GM19099 (cell line): ENCODE measurements at regions not wholly inside any gene's neighbourhood (a gene's known extent, or its start where the extent isn't known, plus 50 kb on each side); places are given as distances from the start of the nearest gene placed in this dataset.

ENCODE experiments used
- POLR2A ChIP-seq: IDR thresholded peaks from 3 replicates; pipeline ENCODE4 v1.6.1; 2011; ENCODE audit warnings: low read depth; ENCODE audit not compliant: insufficient read length; ENCODE audit errors: extremely low read depth

DNA sequence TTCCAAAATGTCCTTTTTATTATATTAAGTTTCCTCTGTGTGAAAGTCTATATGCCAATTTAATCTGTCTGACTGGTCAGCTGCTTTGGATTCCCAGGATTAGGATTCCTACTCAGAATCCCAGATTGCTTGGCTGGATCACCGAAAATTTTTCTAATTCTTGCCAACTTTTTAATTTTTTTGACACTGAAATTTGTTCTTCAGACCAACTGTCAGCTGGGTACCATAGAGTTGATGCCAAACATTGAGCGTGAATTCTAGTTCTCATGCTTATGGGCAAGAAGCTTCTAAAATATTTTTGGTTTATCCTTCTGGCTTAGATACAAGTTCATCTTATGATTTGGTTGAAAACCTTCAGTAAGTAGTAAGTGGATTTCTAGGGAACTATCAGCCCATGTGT, 1611.4 kb upstream of the FLRT2 start:
- no peak for TF ChIP-seq POLR2A

DNA sequence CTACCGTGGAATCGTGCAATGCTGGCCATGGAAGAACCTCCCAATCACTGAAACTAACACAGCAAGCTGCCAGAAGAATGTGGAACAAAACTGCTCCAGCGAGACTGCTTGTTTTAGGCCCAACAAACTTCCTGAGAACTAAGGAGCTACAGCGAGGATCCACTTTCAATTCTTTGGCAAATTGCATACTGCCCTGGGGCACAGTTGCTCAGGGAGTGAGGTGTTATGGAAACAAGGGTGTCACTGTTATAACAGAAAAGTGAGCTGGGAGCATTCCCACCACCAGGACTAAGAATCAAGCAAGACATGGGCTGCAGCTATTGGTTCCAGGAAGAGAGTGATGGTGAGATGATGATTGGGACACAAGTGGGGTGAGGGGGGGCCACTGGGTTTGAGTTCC, 1606.1 kb upstream of the FLRT2 start:
- TF ChIP-seq POLR2A = no peak

DNA sequence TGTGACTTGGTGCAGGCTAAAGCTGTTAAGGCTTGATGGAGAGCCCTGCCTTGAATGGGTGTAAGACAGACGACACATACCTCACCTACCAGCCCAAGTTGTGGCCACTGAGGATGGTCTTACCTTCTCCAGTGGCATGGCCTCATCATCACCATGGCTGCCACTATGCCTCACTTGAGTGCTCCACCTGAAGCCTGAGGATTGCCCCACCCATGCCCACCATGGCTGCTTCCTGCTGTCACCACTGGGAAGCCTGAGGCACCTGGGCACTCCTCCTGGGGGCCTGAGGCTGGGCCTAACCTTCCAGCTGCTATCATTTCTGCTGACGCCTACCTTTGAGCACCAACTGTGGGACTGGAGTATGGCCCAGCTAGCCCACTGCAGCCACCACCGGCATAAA, 1605.7 kb upstream of the FLRT2 start:
- TF ChIP-seq POLR2A = no peak

DNA sequence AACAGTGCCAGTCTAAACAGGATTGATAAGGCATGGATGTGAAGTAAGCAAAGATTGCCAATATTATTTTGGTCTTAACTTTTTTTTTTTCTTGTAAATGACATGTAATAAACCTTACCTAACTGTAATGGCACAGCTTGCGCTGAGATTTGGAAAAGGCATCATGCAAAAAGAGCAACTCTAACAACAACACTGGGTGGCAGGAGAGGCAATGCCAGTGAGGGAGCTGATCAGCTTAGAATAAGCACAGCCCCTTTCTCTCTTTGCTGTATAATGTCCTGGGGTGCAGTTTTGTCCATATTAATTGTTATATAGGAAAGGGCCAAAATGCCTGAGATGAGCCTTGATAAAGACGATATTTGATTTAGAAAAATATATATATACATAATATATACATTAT, 1589.7 kb upstream of the FLRT2 start:
- no peak for TF ChIP-seq POLR2A

DNA sequence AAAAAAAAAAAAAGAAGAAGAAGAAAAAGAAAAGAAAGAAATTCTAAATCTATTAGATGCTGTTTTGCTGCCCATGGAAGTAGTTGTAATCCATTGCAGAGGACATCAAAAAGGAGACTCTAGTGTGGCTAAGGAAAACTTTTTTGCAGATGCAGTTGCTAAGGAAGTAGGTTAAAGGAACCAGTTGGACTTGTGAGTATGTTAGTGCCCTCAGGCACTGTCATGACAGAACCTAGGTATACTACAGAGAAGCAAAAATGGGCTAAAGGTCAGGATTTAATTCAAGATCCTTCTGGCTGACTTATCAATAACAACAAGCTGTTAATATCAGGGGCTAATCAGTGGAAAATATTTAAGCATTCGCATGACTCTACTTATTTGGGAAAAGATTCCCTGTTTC, 1571.6 kb upstream of the FLRT2 start:
- no peak for TF ChIP-seq POLR2A

DNA sequence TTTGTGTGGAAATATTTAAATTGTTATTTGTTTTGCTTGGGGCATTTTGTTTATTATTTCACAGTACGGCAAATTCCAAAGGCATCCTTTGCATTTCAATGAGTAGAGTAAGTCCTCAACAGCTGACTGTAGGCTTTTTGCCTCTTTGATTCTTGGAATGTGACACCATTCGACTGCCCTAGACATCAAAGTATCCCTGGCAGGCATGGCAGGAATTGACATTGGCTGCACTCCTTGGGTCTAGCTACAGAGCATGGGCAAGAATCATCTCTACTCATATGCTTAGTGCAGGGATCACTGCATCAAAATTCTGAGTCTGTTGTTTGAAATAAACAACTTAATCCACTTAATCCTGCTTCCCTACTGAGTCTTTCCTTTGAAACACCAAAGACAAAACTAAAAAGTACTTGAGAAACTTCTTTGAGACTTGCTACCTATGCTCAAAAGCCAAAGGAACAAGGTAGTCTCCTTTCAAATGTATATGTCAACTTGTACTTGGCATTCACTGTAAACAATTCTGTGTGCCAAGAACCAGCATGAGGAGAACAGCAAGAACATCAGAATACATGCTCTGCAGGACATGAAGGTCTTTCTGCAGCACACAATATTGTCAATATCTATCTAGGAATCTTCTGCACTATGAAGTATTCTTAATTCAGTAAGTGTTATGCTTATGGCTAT, 1569.0 kb upstream of the FLRT2 start:
- TF ChIP-seq POLR2A = no peak

DNA sequence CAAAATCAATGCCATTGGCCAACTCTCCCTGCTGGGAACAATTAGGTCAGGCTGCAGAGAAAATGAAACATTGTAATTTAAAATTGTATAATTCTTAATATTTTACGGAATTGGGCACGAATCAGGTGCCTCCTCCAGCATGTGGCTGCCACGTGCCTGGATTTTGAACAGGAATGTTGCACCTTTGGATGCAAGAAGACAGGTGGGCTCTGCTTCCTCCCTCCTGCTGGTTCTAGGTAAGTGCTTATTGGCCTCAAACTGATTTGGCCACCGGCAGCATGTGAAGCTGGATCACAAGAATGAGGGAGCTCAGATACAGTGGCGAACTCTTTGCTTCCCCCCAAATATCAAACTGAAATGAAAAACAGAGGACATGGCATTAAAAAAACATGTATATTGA, 1559.9 kb upstream of the FLRT2 start:
- no peak for TF ChIP-seq POLR2A

DNA sequence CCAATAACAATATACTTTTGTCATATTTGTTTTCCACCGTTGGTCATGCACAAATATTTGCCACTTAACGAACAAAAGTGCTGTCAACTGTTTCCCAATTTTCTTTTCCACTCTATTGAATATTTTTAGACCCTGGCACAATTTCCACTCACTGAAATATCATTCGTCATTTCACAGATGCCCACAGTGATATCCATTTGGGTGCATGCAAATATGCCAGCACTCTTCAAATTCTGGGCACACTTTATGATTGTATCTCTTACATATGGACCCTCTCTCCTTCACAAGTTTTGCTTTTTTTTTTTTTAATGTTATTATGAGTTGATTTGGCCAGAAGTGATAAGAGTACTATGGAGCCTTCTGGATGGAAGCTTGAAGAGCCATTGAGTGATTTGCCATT, 1557.3 kb upstream of the FLRT2 start:
- TF ChIP-seq POLR2A = no peak

DNA sequence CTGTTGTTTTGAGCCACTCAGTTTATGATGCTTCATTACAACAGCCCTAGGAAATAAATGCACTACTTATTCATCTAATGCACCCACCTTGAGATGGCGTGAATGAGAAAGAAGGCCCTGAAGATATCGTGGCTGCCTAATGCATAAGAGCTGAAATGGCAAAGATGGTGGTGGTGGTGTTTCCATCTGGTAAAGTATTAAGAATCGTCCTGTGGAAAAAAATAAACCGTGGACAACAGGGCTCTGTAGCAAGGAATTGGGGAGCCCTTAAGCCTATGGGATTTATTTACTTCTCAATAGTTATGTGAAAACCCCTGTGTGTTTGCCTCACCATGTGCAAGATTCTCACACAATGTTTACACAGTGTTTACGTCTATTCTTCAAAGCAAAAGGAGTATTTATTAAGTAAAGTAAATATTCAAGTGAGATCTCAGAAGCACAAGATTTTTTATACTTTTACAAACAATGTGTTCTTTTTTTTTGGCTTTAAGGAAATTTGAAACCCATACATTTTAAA, 1555.2 kb upstream of the FLRT2 start:
- TF ChIP-seq POLR2A = no peak

DNA sequence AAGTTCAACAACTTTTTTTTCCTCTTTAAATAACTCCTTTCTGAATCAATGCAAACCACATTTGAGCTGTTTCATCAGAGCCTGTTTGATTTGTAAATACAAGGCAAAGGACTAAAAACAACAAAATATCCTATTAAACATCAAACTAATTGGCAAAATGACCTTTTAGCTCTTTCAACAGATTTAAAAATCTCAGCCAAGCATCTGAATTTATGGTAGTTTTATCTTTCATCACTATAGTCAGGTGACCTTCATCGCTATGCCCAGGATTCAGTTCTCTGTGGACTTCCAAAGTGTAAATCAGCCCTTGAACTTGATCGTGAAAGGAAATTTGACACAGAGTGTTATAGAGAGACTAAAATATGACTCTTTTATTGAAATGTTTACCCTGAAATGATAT, 1554.5 kb upstream of the FLRT2 start:
- no peak for TF ChIP-seq POLR2A

DNA sequence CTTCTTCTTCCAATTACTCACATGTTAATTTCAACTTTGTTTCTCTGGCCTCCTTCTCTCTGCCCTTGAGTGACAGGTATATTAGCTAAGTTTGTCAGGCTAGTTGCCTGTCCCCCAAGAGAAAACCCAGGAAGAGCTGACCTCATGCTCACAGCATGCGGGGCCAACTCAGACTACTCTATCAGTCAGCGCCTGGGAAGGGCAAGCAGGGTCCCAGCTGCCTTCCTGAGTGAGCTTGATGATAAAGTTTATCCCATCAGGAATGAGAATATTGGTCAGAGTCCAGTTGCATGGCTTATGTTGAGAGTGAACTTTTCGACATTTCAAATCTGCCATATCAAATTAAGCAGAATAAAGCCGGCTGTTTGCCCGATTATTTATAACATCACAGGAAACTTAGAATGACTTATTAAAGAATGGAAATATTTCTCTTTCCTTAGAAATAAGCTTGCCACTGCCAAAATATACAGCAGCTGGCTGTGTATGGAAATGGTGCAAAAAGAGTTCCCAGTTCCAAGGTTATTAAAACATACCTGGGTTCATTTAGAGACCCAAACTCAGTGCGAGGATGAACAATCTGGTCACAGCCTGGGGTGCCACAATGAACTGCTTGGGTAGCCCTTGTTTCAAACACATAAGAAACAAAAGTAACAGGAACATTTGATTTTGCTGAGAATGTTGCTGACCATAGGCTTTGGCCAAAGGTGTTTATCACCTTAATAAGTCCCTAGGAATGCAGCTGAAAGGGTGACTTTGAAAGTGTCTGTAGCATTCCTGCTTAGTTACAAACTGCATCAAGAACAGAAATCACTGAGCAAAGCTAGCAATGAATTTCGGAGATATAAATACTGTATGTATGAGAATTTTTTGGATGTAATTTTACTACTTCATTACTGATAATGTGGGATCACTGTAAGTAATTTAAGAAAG, 1553.8 kb upstream of the FLRT2 start:
- TF ChIP-seq POLR2A = no peak

DNA sequence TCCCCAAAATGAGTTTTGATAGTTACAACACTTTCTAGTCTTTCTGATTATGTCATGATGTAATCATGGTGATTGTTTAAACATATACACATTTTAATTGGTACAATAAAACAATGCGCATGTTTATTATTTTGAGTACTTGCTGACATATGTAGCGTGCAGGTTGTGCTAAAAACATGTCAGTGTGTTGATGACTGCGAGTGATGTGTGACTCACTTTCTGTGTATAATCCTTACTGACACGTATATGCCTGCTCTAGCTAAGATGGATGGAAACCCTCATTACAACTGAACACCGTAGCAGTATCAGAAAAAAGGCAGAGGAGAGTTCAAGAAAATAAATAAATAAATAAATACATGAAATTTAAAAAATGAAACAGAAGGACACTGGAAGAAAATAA, 1552.4 kb upstream of the FLRT2 start:
- no peak for TF ChIP-seq POLR2A

DNA sequence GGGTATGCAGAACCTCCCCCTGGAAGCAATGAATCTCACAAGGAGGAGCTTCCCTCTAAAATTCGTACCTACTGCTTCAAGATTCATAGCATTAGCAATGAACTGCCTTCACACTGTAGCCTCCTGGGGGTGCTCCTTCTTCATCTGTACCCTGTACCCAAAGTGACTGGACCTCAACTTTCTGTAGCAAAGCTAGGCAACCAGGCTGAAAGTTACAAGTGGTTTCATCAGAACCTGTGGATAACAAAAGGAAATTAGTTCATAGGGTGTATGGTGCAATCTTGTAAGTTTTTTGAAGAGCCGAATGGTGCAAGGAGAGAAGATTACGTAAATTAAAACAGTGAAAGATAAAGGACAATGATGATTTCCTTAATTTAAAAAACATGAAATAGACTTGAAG, 1541.7 kb upstream of the FLRT2 start:
- no peak for TF ChIP-seq POLR2A

DNA sequence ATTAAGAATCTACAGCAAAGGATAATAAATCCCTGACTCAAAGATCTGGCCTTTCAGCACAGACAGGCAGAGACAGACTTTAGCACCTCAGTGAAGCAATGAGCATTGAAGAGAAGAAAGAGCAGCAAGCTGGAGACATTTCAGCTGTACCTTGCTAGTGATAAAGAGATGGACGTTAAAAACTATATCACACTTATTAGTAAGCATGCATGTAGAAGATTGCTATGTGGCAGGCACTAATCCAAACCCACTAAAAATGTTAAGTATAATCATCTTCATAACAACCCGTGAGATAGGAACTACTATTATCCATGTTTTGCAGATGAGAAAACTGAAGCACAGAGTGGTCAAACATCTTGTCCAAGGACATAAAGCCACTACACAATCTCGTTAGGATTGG, 1538.3 kb upstream of the FLRT2 start:
- no peak for TF ChIP-seq POLR2A

DNA sequence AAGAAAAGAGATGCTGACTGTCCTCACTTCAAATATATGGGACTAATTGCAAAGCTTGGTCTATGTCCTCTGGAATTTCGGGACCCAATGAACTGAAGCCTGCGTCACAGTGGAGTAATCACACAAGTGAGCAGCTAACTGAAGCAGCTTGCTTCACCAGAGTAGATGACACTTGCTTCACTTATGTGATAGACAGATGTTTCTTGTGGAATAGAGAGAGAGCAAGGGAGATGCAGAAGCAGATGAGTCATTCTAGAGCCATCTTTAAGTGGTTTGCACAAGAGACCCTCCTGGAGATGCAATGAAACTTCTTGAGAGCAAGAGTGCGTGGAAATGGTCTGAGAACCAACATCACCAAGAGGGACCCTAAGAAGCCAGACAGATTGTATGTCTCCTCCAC, 1537.1 kb upstream of the FLRT2 start:
- no peak for TF ChIP-seq POLR2A

DNA sequence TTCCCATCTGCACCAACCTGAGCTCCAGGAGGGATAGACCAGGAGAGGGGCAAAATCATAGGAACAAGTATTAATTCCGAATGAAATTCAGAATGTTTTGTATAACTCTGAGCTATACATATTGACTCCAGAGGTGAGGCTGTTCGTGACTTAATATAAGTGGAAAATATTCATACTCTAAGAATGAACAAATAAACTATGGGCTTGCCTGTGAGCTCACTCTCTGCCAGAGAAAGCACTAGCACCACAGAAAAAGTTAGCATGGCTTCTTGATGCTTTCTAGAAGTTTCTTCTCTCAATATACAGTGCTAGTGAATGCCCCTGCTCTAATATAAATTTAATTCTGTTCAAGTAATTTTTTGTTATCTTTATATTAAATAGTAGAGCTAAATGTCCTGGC, 1536.4 kb upstream of the FLRT2 start:
- TF ChIP-seq POLR2A = no peak
